ENCODE measurements at regions not wholly inside any gene's neighbourhood (a gene's known extent, or its start where the extent isn't known, plus 50 kb on each side); places are given as distances from the start of the nearest gene placed in this dataset.

GRCh38 chr2:21715887-21716286 is 592.1 kb downstream of the TDRD15 start:
- TF ChIP-seq POLR2A (IDR thresholded peaks at IDR 0.05) (no peak), CTCF (IDR thresholded peaks at IDR 0.05) (no peak)

Data from ovary (tissue), 3 donors.